K562 (cell line): ENCODE measurements at regions not wholly inside any gene's neighbourhood (a gene's known extent, or its start where the extent isn't known, plus 50 kb on each side); places are given as distances from the start of the nearest gene placed in this dataset.

Experiments
- ARID4B ChIP-seq: sonication (generic); formaldehyde crosslinking; IDR thresholded peaks from 2 replicates; pipeline ENCODE4 v1.8.0; 2022; ENCODE audit warnings: mild to moderate bottlenecking, missing genetic modification reagents
- CREB1 ChIP-seq, 2 experiments: sonication (generic) in 1 of 2; formaldehyde crosslinking in 1 of 2; IDR thresholded peaks; 2 replicates each; pipeline versions ENCODE4 v1.6.1 to v1.8.0; 2012 to 2022; ENCODE audit warnings: inconsistent platforms in 1 of 2, mild to moderate bottlenecking in 1 of 2, missing genetic modification reagents in 1 of 2, moderate library complexity in 1 of 2
- CTBP1 ChIP-seq: fragments of 450-650 bp; IDR thresholded peaks from 2 replicates; pipeline ENCODE4 v1.6.1; 2016; ENCODE audit warnings: borderline replicate concordance
- E2F3 ChIP-seq: fragments of 250-450 bp; sonication (Bioruptor Pico); IDR thresholded peaks from 2 replicates; pipeline ENCODE4 v1.4.0; 2020; ENCODE audit warnings: mild to moderate bottlenecking
- FOXA3 ChIP-seq, 2 experiments: fragments of 450-650 bp in 1 of 2; sonication (generic) in 1 of 2; formaldehyde crosslinking; IDR thresholded peaks in 1 of 2; conservative IDR thresholded peaks in 1 of 2; 2 replicates each; pipeline versions ENCODE4 v1.4.0 to v1.8.0; 2020 to 2022; ENCODE audit warnings: mild to moderate bottlenecking in 2 of 2, missing genetic modification reagents in 1 of 2
- FUS ChIP-seq: fragments of 200-400 bp; formaldehyde crosslinking; optimal IDR thresholded peaks from 2 replicates; pipeline ENCODE3; 2017; ENCODE audit warnings: low read depth, low read length
- HLTF ChIP-seq: fragments of 450-650 bp; IDR thresholded peaks from 2 replicates; pipeline ENCODE4 v1.6.1; 2016
- KDM4B ChIP-seq, 2 experiments: fragments of 450-650 bp in 1 of 2; sonication (generic) in 1 of 2; IDR thresholded peaks; 2 replicates each; pipeline ENCODE4 v1.6.1; 2016 to 2017; ENCODE audit warnings: borderline replicate concordance in 2 of 2, antibody characterized with exemption in 1 of 2, low read depth in 1 of 2, mild to moderate bottlenecking in 1 of 2
- KLF1 ChIP-seq: fragments of 450-650 bp; IDR thresholded peaks from 2 replicates; pipeline ENCODE4 v1.6.1; 2016; ENCODE audit warnings: missing genetic modification characterization, missing compliant biosample characterization
- MCM3 ChIP-seq: fragments of 450-650 bp; IDR thresholded peaks from 2 replicates; pipeline ENCODE4 v1.6.1; 2016
- PHB ChIP-seq: fragments of 250-450 bp; sonication (Bioruptor Pico); IDR thresholded peaks from 2 replicates; pipeline ENCODE4 v1.5.0; 2021
- RFX7 ChIP-seq: fragments of 250-450 bp; sonication (Bioruptor Pico); IDR thresholded peaks from 2 replicates; pipeline ENCODE4 v1.5.1; 2021; ENCODE audit warnings: mild to moderate bottlenecking
- SMARCB1 ChIP-seq: IDR thresholded peaks from 2 replicates; pipeline ENCODE4 v1.6.1; 2011; ENCODE audit warnings: improper control_type of control experiment, low read depth; ENCODE audit not compliant: insufficient read length
- TARDBP ChIP-seq: fragments of 450-650 bp; IDR thresholded peaks from 2 replicates; pipeline ENCODE4 v1.6.1; 2016
- TRIM24 ChIP-seq, 2 experiments: fragments of 450-650 bp; IDR thresholded peaks; 2 replicates each; pipeline ENCODE4 v1.6.1; 2016
- ZBTB33 ChIP-seq: sonication (generic); formaldehyde crosslinking; IDR thresholded peaks from 2 replicates; pipeline ENCODE4 v1.8.1; 2023; ENCODE audit warnings: mild to moderate bottlenecking, missing genetic modification reagents
- ZNF175 ChIP-seq: fragments of 200-800 bp; sonication (Bioruptor generic); IDR thresholded peaks from 2 replicates; pipeline ENCODE4 v1.6.1; 2016; ENCODE audit warnings: low read depth, mild to moderate bottlenecking, missing genetic modification characterization, missing compliant biosample characterization
- ZNF232 ChIP-seq: sonication (generic); formaldehyde crosslinking; IDR thresholded peaks from 2 replicates; pipeline ENCODE4 v1.8.0; 2022; ENCODE audit warnings: mild to moderate bottlenecking, missing genetic modification reagents
- ZNF518B ChIP-seq: fragments of 250-450 bp; sonication (Bioruptor Pico); IDR thresholded peaks from 2 replicates; pipeline ENCODE4 v1.5.0; 2021; ENCODE audit warnings: mild to moderate bottlenecking, moderate library complexity

GRCh38 chr2:171244970-171245782 is 84.5 kb upstream of the TLK1 start (continued):
- TF ChIP-seq ZBTB33 (CRISPR knock-in tag), result no peak
- TF ChIP-seq ZNF175 (CRISPR knock-in tag), result peak; percentile 85
- no peak for TF ChIP-seq PHB (CRISPR knock-in tag)
- TF ChIP-seq SMARCB1, result no peak
- TF ChIP-seq KLF1 (tag), result no peak
- TF ChIP-seq FOXA3 (CRISPR knock-in tag; conservative IDR thresholded peaks at IDR 0.05 in 1 of 2, IDR thresholded peaks at IDR 0.05 in 1 of 2), result peak; percentile 48 to 76; a peak in 2 of 4 replicates
- no peak for TF ChIP-seq RFX7 (CRISPR knock-in tag)
- no peak for TF ChIP-seq MCM3
- TF ChIP-seq TRIM24 (IDR thresholded peaks at IDR 0.05), result peak; percentile 80 to 87
- no peak for TF ChIP-seq TARDBP
- no peak for TF ChIP-seq ARID4B (CRISPR knock-in tag)
- no peak for TF ChIP-seq E2F3 (CRISPR knock-in tag)
- no peak for TF ChIP-seq KDM4B (IDR thresholded peaks at IDR 0.05; ENCODE audit: borderline replicate concordance in 2 of 2, low read depth in 1 of 2)
- TF ChIP-seq ZNF518B (CRISPR knock-in tag), result no peak
- no peak for TF ChIP-seq CREB1 (IDR thresholded peaks at IDR 0.05)
- TF ChIP-seq CREB1 (CRISPR knock-in tag; IDR thresholded peaks at IDR 0.05), result no peak
- no peak for TF ChIP-seq HLTF
- peak; percentile 67 for TF ChIP-seq CTBP1
- no peak for TF ChIP-seq ZNF232 (CRISPR knock-in tag)
- TF ChIP-seq FUS, result no peak
